ENCODE measurements at regions not wholly inside any gene's neighbourhood (a gene's known extent, or its start where the extent isn't known, plus 50 kb on each side); places are given as distances from the start of the nearest gene placed in this dataset.

DNA sequence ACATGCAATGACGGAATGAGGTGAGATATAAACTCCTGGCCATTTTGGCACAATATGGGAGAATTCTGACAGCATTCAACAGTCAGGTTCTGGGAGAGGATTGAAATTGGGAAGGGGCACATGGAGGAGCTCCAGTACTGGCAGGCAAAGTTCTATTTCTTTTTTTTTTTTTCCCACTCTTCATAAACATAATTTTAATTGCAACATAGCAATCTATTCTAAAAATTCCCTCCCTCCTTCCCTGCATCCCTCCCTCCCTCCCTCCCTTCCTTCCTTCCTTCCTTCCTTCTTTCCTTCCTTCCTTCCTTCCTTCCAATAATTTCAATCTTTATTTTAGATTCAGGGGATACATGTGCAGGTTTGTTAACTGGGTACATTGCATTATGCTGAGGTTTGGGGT lies 93.2 kb downstream of the PTCSC3 start:
- no CpG with 5 or more reads among the region's 1 CpG for WGBS (ENCODE audit: insufficient coverage, low coverage, low lambda C conversion rate, missing lambda C conversion rate)

DNA sequence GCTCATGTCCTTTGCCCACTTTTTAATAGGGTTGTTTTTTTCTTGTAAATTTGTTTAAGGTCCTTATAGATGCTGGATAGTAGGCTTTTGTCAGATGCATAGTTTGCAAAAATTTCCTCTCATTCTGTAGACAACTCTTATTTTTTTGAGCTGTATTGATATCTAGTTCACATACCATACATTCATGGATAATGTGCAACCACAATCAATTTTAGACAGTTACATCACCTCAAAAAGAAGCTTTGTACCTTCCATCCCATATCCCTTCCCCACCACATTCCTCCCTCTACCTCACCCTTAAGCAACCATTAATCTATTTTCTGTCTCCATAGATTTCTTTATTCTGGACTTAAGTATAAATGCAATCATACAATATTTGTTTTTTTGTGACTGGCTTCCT lies 98.4 kb downstream of the PTCSC3 start:
- ATAC-seq (no peak), DNase-seq (no peak)
- Histone ChIP-seq H3K9me3 (no peaks in the 10 kb centered on the region), H3K4me3 (no peak overlapping the region), H3K36me3 (no peaks in the 10 kb centered on the region), H3K27me3 (no peaks in the 10 kb centered on the region), H3K4me1 (no peaks in the 10 kb centered on the region), H3K27ac (no peak overlapping the region)
- intact Hi-C loops (cut with DNase I), result no loop called here
- no peak for TF ChIP-seq POLR2A (IDR thresholded peaks at IDR 0.05)
- TF ChIP-seq, protein P1, sequence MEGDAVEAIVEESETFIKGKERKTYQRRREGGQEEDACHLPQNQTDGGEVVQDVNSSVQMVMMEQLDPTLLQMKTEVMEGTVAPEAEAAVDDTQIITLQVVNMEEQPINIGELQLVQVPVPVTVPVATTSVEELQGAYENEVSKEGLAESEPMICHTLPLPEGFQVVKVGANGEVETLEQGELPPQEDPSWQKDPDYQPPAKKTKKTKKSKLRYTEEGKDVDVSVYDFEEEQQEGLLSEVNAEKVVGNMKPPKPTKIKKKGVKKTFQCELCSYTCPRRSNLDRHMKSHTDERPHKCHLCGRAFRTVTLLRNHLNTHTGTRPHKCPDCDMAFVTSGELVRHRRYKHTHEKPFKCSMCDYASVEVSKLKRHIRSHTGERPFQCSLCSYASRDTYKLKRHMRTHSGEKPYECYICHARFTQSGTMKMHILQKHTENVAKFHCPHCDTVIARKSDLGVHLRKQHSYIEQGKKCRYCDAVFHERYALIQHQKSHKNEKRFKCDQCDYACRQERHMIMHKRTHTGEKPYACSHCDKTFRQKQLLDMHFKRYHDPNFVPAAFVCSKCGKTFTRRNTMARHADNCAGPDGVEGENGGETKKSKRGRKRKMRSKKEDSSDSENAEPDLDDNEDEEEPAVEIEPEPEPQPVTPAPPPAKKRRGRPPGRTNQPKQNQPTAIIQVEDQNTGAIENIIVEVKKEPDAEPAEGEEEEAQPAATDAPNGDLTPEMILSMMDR (IDR thresholded peaks at IDR 0.05), result no peak

More for the DNA sequence above, 93.2 kb downstream of the PTCSC3 start:
- Histone ChIP-seq H3K36me3 (no peaks in the 10 kb centered on the region), H3K4me1 (no peaks in the 10 kb centered on the region), H3K27ac (no peak overlapping the region), H3K27me3 (no peaks in the 10 kb centered on the region), H3K4me3 (no peak overlapping the region), H3K9me3 (no peaks in the 10 kb centered on the region)
- intact Hi-C loops (cut with DNase I), result no loop called here
- DNase-seq, result no peak
- no peak for ATAC-seq
- TF ChIP-seq, protein P1 (IDR thresholded peaks at IDR 0.05), result no peak
- no peak for TF ChIP-seq POLR2A (IDR thresholded peaks at IDR 0.05)

DNA sequence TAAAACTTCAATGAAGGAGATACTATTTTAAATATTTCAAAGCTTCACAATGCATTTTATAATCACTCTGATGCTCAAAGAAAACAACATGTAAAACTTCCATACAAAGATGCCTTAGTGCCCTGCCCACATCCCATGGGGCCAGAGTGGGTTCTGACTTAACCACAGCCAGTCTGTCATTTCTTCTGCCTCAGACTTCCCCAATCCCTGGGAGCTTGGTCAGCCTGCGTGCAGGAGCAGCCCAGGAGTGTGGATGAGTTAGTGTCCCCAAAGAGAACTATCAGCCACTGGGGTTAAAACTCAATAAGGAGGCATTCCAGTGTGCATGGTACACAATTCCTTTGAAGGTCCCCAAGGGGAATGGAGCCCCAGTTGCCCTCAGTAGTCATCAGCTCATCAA lies 100.3 kb downstream of the PTCSC3 start:
- H3K4me3 ChIP-seq, result no peak overlapping the region
- no CpG with 5 or more reads among the region's 1 CpG for WGBS (ENCODE audit: insufficient coverage, low coverage, low lambda C conversion rate, missing lambda C conversion rate)
- ATAC-seq, result no peak
- intact Hi-C loops (cut with DNase I), result no loop called here
- no peaks in the 10 kb centered on the region for H3K36me3 ChIP-seq
- DNase-seq, result no peak
- no peak for TF ChIP-seq POLR2A (IDR thresholded peaks at IDR 0.05)
- H3K9me3 ChIP-seq, result no peaks in the 10 kb centered on the region
- no peaks in the 10 kb centered on the region for H3K4me1 ChIP-seq
- H3K27ac ChIP-seq, result no peak overlapping the region
- no peaks in the 10 kb centered on the region for H3K27me3 ChIP-seq

DNA sequence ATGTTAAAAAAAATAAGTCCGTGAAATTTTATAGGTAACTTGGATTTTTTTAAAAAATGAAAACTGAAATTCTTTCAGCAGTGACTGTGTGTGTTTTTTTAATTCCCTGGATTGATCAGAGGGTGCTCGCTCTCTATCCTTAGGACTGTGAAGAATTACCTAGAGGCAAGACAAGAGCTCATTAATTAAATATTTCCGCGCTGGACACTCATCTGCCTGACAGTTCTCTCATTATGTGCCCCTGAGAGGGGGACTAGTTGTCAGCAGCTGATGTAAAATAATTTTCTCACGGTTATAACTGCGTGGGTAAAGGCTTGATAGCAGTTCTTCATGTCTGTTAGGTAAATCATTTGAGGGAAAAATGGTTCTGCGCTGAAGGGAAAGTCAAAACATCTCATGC lies 101.3 kb downstream of the PTCSC3 start:
- DNase-seq (no peak), ATAC-seq (no peak)
- peaks cover 0 to 1% (median 0%) of the 10 kb centered on the region in 4 donors for H3K4me1 ChIP-seq
- 74% methylated on average over 7 of the region's 7 CpGs for WGBS (ENCODE audit: insufficient coverage, low coverage, low lambda C conversion rate, missing lambda C conversion rate)
- no peak for TF ChIP-seq POLR2A (IDR thresholded peaks at IDR 0.05)
- TF ChIP-seq, protein P1 (IDR thresholded peaks at IDR 0.05), result no peak
- no peak overlapping the region for H3K4me3 ChIP-seq
- no peaks in the 10 kb centered on the region for H3K27me3 ChIP-seq
- H3K27ac ChIP-seq, result no peak overlapping the region
- H3K36me3 ChIP-seq, result no peaks in the 10 kb centered on the region
- no peaks in the 10 kb centered on the region for H3K9me3 ChIP-seq
- intact Hi-C loops (cut with DNase I), result no loop called here

DNA sequence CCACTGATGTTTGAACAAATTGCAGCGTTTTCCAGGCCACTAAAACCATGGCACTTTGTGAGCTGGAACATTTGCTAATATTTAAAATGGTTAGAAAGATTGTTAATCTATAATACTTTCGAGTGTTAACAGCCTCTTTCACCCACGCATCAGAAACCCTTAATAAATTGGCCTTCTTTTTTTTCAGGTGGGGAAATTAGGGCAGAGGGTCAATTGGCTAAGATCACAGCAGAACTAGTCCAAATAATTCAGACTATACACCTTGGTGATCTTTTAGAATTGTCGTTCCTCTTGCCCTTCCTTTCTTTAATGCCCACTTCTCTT lies 105.8 kb downstream of the PTCSC3 start:
- ATAC-seq (no peak), DNase-seq (no peak)
- intact Hi-C loops (cut with DNase I), result no loop called here

More for the DNA sequence above, 105.8 kb downstream of the PTCSC3 start:
- Histone ChIP-seq H3K27me3 (no peaks in the 10 kb centered on the region), H3K36me3 (no peaks in the 10 kb centered on the region), H3K9me3 (no peaks in the 10 kb centered on the region), H3K27ac (no peak overlapping the region), H3K4me1 (peaks cover 0 to 15% (median 3%) of the 10 kb centered on the region in 4 donors), H3K4me3 (no peak overlapping the region)
- 22% methylated on average over 4 of the region's 4 CpGs for WGBS (ENCODE audit: insufficient coverage, low coverage, low lambda C conversion rate, missing lambda C conversion rate)
- TF ChIP-seq, protein P1 (IDR thresholded peaks at IDR 0.05), result no peak
- no peak for TF ChIP-seq POLR2A (IDR thresholded peaks at IDR 0.05)

Measured in right lobe of liver (tissue), 6 donors.